KG1 (cell line): ENCODE measurements at regions not wholly inside any gene's neighbourhood (a gene's known extent, or its start where the extent isn't known, plus 50 kb on each side); places are given as distances from the start of the nearest gene placed in this dataset.

Experiments used
- DNase-seq: peaks from one replicate; lab custom pipeline; 2025; lab: John Stamatoyannopoulos, UW

GRCh38 chr14:97350894-97351731 is 553.9 kb downstream of the VRK1 start:
- DNase-seq, result no peak

DNA sequence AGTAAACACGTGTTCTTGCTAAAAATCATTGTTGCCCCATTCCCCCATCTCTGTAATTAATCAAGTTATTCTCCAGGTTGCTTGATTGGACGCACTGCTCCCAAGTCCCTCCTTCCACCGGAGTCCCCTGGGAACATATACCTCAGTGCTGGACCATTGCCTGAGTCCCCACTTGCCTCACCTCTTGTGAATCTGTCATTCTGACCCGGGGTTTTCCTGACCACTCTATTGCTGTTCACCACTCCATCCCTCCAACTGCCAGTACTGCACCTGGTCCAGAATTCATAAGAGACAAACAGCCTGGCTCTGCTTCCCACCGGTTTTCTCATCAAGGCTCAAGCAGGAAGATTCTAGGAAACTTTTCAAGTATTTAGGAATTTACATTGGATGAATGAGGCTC is 555.9 kb downstream of the VRK1 start:
- DNase-seq, result no peak

- no peak for DNase-seq
Measured at GRCh38 chr14:97354119-97354722, 557.0 kb downstream of the VRK1 start.

- DNase-seq, result no peak
Measured at GRCh38 chr14:97359341-97359740, 562.2 kb downstream of the VRK1 start.

- DNase-seq, result no peak
Measured at GRCh38 chr14:97361181-97361580, 564.0 kb downstream of the VRK1 start.

- DNase-seq, result no peak
Measured at GRCh38 chr14:97361958-97362357, 564.8 kb downstream of the VRK1 start.

DNA sequence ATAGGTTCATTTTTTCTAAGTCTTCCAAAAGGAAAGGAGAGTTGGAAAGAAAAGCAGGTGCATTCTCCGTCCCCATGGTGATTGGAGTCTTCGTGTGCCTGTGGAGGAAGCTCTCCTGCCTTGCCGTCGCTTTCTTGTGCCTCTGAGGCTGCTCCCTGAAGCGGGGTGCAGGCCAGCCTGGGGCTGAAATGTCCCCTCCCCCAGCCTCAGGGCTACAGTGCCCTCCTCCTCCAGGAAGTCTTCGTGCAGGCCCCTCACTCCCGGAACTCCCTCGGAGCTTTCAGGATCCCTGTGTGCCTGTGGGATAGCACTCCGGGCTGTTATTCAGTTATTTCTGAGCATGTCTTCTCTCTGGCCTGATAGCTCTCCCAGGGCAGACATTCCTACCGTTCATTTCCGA is 569.2 kb downstream of the VRK1 start:
- no peak for DNase-seq

GRCh38 chr14:97367278-97367677 is 570.1 kb downstream of the VRK1 start:
- DNase-seq, result no peak

DNA sequence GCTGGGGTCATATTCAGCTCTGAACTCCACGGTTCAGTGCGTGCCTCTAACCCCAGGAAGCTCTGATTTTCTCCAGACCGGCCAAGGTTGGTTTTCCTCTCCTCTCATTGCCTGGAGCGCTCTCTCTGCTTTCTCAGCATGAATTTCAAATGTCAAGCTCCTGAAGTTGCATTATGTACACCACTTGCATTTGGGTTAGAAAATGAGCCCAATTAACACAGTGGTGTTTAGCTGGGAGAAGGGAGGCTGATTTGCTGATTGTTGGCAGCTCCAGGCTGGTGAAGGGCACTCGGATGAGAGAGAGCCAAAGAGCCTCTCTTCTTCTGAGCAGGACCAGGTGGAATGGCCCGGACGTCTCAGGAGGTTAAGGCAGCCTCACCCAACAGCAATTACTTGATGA is 570.9 kb downstream of the VRK1 start:
- no peak for DNase-seq

DNA sequence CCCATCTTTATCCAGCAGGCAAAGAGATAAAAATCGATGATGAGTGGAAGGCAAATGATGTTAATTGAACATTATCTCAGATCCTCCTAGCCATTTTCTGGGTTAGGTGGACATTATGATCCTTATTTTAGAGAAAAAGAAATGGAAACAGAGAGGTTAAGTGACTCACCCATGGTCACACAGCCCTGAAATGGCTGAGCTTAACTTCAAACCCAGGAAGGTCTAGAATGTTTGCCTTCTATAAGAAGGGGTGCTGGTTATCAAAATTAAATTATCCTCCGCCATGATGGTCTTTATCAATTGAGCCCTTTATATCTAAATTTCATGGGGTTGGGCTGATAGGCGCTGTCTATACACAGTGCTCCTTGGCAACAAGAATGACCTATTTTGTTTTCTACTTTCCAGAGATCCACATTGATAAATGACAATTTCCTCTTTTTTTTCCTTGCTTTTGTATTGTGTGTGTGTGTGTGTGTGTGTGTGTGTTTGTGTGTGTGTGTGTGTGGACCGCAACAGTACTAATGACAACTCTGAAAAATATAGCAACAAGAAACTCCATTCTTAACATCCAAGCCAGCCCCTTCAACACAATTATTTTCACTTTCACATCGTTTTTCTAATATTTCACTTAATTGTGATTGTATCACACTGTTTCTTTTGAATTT is 571.9 kb downstream of the VRK1 start:
- DNase-seq, result no peak

DNA sequence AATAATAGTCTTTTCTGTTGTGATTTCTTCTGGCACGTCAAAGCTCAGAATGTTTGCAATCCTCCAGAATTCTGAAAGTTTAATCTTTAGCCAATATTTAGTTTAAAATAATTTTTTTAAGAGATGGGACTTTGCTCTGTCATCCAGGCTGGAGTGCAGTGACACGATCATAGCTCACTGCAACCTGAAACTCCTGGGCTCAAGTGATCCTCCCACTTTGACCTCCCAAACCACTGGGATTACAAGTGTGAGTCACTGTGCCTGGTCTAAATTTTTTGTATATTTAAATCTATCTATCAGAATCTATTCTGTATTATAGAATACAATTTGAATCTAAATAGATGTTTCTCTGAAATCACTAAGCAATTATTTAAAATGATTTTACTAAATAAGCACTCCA is 572.7 kb downstream of the VRK1 start:
- DNase-seq, result no peak

DNA sequence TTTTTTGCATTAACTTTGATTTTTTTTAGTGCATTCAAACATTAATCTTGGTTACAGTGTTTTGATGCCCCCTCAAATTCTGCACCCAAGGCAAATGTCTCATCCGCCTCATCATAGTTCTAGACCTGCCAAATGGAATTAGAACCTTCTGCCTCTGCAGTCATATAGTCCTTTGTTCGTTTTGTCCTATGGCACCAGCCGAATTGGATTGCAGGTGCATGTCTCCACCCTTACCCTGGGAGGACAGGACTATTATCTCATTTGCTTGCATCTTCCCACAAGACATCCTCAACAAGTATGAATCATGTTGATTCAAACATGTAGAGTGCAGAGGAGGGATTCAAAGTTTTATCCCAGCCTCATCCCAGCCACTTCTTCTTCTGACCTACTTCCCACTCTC is 579.1 kb downstream of the VRK1 start:
- DNase-seq, result no peak

GRCh38 chr14:97377550-97377949 is 580.4 kb downstream of the VRK1 start:
- DNase-seq, result no peak

GRCh38 chr14:97379091-97379531 is 581.9 kb downstream of the VRK1 start:
- DNase-seq, result no peak

- DNase-seq, result no peak
Measured at GRCh38 chr14:97380539-97380941, 583.4 kb downstream of the VRK1 start.

DNA sequence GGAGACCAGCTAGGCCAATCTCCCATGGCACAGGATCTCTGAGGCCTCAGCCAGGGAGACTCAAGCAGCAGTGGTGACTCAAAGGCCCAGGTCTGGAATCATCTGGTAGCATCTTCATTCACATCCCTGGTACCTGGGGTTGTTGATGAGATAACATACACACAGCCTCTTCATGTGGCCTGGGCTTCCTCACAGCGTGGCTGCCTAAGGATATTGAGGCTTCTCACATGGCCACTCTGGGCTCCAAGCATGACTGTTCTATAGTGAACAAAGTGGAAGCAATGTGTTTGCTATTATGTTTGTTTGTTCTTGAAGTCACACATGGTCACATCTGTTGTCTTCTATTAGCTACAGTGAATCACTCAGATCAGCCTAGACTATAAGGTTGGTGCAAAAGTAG is 584.1 kb downstream of the VRK1 start:
- no peak for DNase-seq

- DNase-seq, result no peak
Measured at GRCh38 chr14:97382616-97383226, 585.5 kb downstream of the VRK1 start.

GRCh38 chr14:97385727-97386126 is 588.5 kb downstream of the VRK1 start:
- no peak for DNase-seq

GRCh38 chr14:97387252-97387874 is 590.2 kb downstream of the VRK1 start:
- DNase-seq, result no peak

DNA sequence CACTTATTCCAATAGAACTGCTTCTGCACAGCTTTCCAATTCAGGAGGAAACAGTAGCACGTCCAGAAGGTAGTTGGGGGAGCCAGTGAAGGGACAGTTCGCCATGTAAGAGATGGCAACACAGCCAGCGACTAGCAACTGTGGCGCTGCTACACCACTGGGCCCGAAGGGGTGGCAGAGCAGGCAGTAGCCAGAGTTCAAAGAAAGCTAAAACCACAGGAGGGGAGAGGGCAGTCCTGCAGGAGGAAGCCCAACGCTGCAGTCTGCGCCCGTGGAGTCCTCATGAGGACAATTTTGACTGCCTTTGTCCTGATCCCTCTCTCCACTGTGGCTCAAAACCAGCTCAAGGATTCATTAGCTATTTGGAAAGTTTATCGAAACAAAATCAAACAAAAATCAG is 591.2 kb downstream of the VRK1 start:
- no peak for DNase-seq

GRCh38 chr14:97390096-97390724 is 593.0 kb downstream of the VRK1 start:
- no peak for DNase-seq

- DNase-seq, result no peak
Measured at GRCh38 chr14:97393244-97393643, 596.1 kb downstream of the VRK1 start.
